ENCODE measurements at regions not wholly inside any gene's neighbourhood (a gene's known extent, or its start where the extent isn't known, plus 50 kb on each side); places are given as distances from the start of the nearest gene placed in this dataset.
"Not testable (repeated sequence)": the region's sequence is repeated elsewhere in the genome, so short reads cannot be mapped to it uniquely, and the experiment has no call there.

- H3K36me3 Mint-ChIP-seq: peaks cover under 1% of the 10 kb centered on the region
Observed at GRCh38 chr7:16954321-16954720, 72.5 kb upstream of the AGR3 start.

GRCh38 chr7:16958724-16959123 is 76.9 kb upstream of the AGR3 start:
- no peak for TF ChIP-seq CTCF (IDR thresholded peaks at IDR 0.05; ENCODE audit: unreplicated experiment)
- no peaks in the 10 kb centered on the region for H3K27me3 Mint-ChIP-seq (ENCODE audit: low read depth)
- no peaks in the 10 kb centered on the region for H3K36me3 Mint-ChIP-seq
- DNase-seq (ENCODE audit: low spot score in 2 of 2, unreplicated experiment in 2 of 2): no peak
- H3K9me3 Mint-ChIP-seq: peaks cover 15% of the 10 kb centered on the region
- H3K4me1 Mint-ChIP-seq: peaks cover 7% of the 10 kb centered on the region
- no peak overlapping the region for H3K27ac Mint-ChIP-seq
- H3K4me3 Mint-ChIP-seq: no peak overlapping the region

More at GRCh38 chr7:16954321-16954720, 72.5 kb upstream of the AGR3 start:
- Mint-ChIP-seq H3K4me1 (no peaks in the 10 kb centered on the region), H3K4me3 (no peak overlapping the region), H3K27ac (no peak overlapping the region), H3K27me3 (ENCODE audit: low read depth) (no peaks in the 10 kb centered on the region), H3K9me3 (peaks cover 13% of the 10 kb centered on the region)
- no peak for DNase-seq (ENCODE audit: low spot score in 2 of 2, unreplicated experiment in 2 of 2)
- TF ChIP-seq CTCF (IDR thresholded peaks at IDR 0.05; ENCODE audit: unreplicated experiment): no peak

GRCh38 chr7:16960337-16960965 is 78.7 kb upstream of the AGR3 start:
- TF ChIP-seq CTCF (IDR thresholded peaks at IDR 0.05; ENCODE audit: unreplicated experiment): no peak
- Mint-ChIP-seq H3K36me3 (no peaks in the 10 kb centered on the region), H3K9me3 (peaks cover 17% of the 10 kb centered on the region), H3K27me3 (ENCODE audit: low read depth) (no peaks in the 10 kb centered on the region), H3K4me1 (peaks cover 7% of the 10 kb centered on the region), H3K27ac (no peak overlapping the region), H3K4me3 (no peak overlapping the region)
- DNase-seq (ENCODE audit: low spot score in 2 of 2, unreplicated experiment in 2 of 2): no peak

GRCh38 chr7:16961641-16962040 is 79.9 kb upstream of the AGR3 start:
- Mint-ChIP-seq H3K27me3 (ENCODE audit: low read depth) (no peaks in the 10 kb centered on the region), H3K4me1 (peaks cover 7% of the 10 kb centered on the region), H3K4me3 (no peak overlapping the region), H3K9me3 (peaks cover 21% of the 10 kb centered on the region), H3K27ac (no peak overlapping the region), H3K36me3 (no peaks in the 10 kb centered on the region)
- no peak for TF ChIP-seq CTCF (IDR thresholded peaks at IDR 0.05; ENCODE audit: unreplicated experiment)
- no peak for DNase-seq (ENCODE audit: low spot score in 2 of 2, unreplicated experiment in 2 of 2)

- Mint-ChIP-seq H3K36me3 (no peaks in the 10 kb centered on the region), H3K9me3 (peaks cover 21% of the 10 kb centered on the region), H3K27me3 (ENCODE audit: low read depth) (no peaks in the 10 kb centered on the region), H3K4me3 (no peak overlapping the region), H3K27ac (no peak overlapping the region), H3K4me1 (peaks cover 13% of the 10 kb centered on the region)
- no peak for DNase-seq (ENCODE audit: low spot score in 2 of 2, unreplicated experiment in 2 of 2)
- TF ChIP-seq CTCF (IDR thresholded peaks at IDR 0.05; ENCODE audit: unreplicated experiment): no peak
Observed at GRCh38 chr7:16963044-16963443, 81.3 kb upstream of the AGR3 start.

- peaks cover 13% of the 10 kb centered on the region for H3K4me1 Mint-ChIP-seq
- H3K36me3 Mint-ChIP-seq; H3K27ac Mint-ChIP-seq; H3K27me3 Mint-ChIP-seq (ENCODE audit: low read depth); H3K9me3 Mint-ChIP-seq; DNase-seq (ENCODE audit: low spot score in 2 of 2, unreplicated experiment in 2 of 2); H3K4me3 Mint-ChIP-seq: not testable (repeated sequence)
Observed at GRCh38 chr7:16965697-16966096, 83.9 kb upstream of the AGR3 start.
